HCT116 (cell line): ENCODE measurements at regions not wholly inside any gene's neighbourhood (a gene's known extent, or its start where the extent isn't known, plus 50 kb on each side); places are given as distances from the start of the nearest gene placed in this dataset.

ENCODE experiments used
- ATAC-seq: fragments of 200-7000 bp; cut with Tn5 transposase; 2 replicates; pipeline ENCODE4 v1.9.1; 2020; ENCODE audit warnings: mild to moderate bottlenecking, moderate library complexity
- BruUV-seq: library from RNA; stranded (reverse); fragments of 400-500 nt; replicated peaks from 2 replicates; lab custom pipeline; 2021; lab: Mats Ljungman, UMichigan
- CTCF ChIA-PET: fragments of 300-600 bp; sonication (Branson Sonifier 250); formaldehyde crosslinking; loops from one replicate; lab custom pipeline; 2021; ENCODE audit warnings: antibody characterized with exemption; lab: Charles Lee
- POLR2A ChIA-PET: fragments of 300-600, 350-600 bp; sonication (Branson Sonifier 250); formaldehyde crosslinking; loops from one replicate; lab custom pipeline; 2021; ENCODE audit warnings: antibody characterized with exemption; lab: Charles Lee
- RAD21 ChIA-PET, 2 experiments: fragments of 300-600 bp; sonication (Branson Sonifier 250); formaldehyde crosslinking; loops; one replicate each; lab custom pipeline; 2023; ENCODE audit warnings: low total read pairs in 2 of 2; ENCODE audit not compliant: uncharacterized antibody in 2 of 2, unreplicated experiment in 2 of 2, low non-redundant PET in 1 of 2; lab: Charles Lee
- DNase-seq: peaks from one replicate; pipeline ENCODE4 v3.0.0-alpha.2; 2010; ENCODE audit warnings: low read depth, low spot score
- H2AFZ ChIP-seq: fragments of 200-600 bp; shearing (Covaris generic), sonication (generic); 2 replicates; pipeline ENCODE4 v1.6.1; 2017; ENCODE audit warnings: low read depth, mixed run types, mixed read lengths, antibody characterized with exemption, low read length; ENCODE audit not compliant: poor library complexity, severe bottlenecking
- H3K27ac ChIP-seq: 2 replicates; pipeline ENCODE4 v1.5.1; 2012; ENCODE audit warnings: low read depth, low read length
- H3K27me3 ChIP-seq: fragments of 200-600 bp; sonication (generic); 2 replicates; pipeline ENCODE4 v1.6.1; 2016; ENCODE audit warnings: mixed run types, low read length, mixed read lengths; ENCODE audit not compliant: insufficient read depth
- H3K36me3 ChIP-seq, 2 experiments: fragments of 200-500 bp in 1 of 2; fragments of 200-600 bp in 1 of 2; sonication (Bioruptor generic) in 1 of 2; sonication (generic) in 1 of 2; 2 replicates each; pipeline versions ENCODE4 v1.5.1 to v1.6.1; 2014 to 2016; ENCODE audit warnings: low read length in 2 of 2, inconsistent platforms in 1 of 2, mixed read lengths in 1 of 2, mixed run types in 1 of 2; ENCODE audit not compliant: insufficient read depth in 2 of 2, control insufficient read depth in 1 of 2
- H3K4me1 ChIP-seq, 2 experiments: fragments of 200-600 bp in 1 of 2; sonication (generic) in 1 of 2; 2 replicates each; pipeline versions ENCODE4 v1.5.1 to v1.6.1; 2012 to 2017; ENCODE audit warnings: low read length in 2 of 2, inconsistent platforms in 1 of 2, mild to moderate bottlenecking in 1 of 2, mixed read lengths in 1 of 2, mixed run types in 1 of 2, moderate library complexity in 1 of 2; ENCODE audit not compliant: insufficient read depth in 2 of 2, control insufficient read depth in 1 of 2
- H3K4me2 ChIP-seq: fragments of 200-600 bp; sonication (generic); 2 replicates; pipeline ENCODE4 v1.6.1; 2017; ENCODE audit warnings: mixed run types, low read length, mixed read lengths
- H3K4me3 ChIP-seq, 2 experiments: fragments of 200-600 bp in 1 of 2; sonication (generic) in 1 of 2; replicated peaks in 1 of 2; 2 replicates each; pipeline ENCODE4 v1.5.1; 2011 to 2016; ENCODE audit warnings: low read length in 2 of 2, control low read depth in 1 of 2, low read depth in 1 of 2, mild to moderate bottlenecking in 1 of 2, mixed read lengths in 1 of 2, mixed run types in 1 of 2
- H3K79me2 ChIP-seq: fragments of 200-600 bp; sonication (generic); 2 replicates; pipeline ENCODE4 v1.6.1; 2017; ENCODE audit warnings: mild to moderate bottlenecking, mixed run types, low read length, moderate library complexity, mixed read lengths; ENCODE audit not compliant: insufficient read depth
- H3K9ac ChIP-seq: fragments of 200-600 bp; sonication (generic); 2 replicates; pipeline ENCODE4 v1.6.1; 2016; ENCODE audit warnings: low read length, mixed read lengths
- H3K9me2 ChIP-seq: fragments of 200-600 bp; sonication (generic), shearing (Covaris generic); 2 replicates; pipeline ENCODE4 v1.6.1; 2017; ENCODE audit warnings: mixed run types, mild to moderate bottlenecking, moderate library complexity; ENCODE audit not compliant: insufficient read depth
- H3K9me3 ChIP-seq, 2 experiments: fragments of 200-500 bp in 1 of 2; fragments of 200-600 bp in 1 of 2; sonication (Bioruptor generic) in 1 of 2; sonication (generic) in 1 of 2; 2 replicates each; pipeline ENCODE4 v1.6.1; 2014 to 2017; ENCODE audit warnings: low read length in 2 of 2, mixed read lengths in 2 of 2, inconsistent platforms in 1 of 2, low read depth in 1 of 2, mild to moderate bottlenecking in 1 of 2, mixed run types in 1 of 2, moderate library complexity in 1 of 2; ENCODE audit not compliant: control insufficient read depth in 1 of 2, insufficient read depth in 1 of 2
- H4K20me1 ChIP-seq: fragments of 200-600 bp; sonication (generic), shearing (Covaris generic); 2 replicates; pipeline ENCODE4 v1.6.1; 2017; ENCODE audit warnings: mixed run types, mild to moderate bottlenecking, moderate library complexity; ENCODE audit not compliant: insufficient read depth
- ATF3 ChIP-seq: IDR thresholded peaks from 2 replicates; pipeline ENCODE4 v1.6.1; 2012
- CEBPB ChIP-seq: IDR thresholded peaks from 2 replicates; pipeline ENCODE4 v1.6.1; 2012; ENCODE audit warnings: low read depth
- ELF1 ChIP-seq: IDR thresholded peaks from 2 replicates; pipeline ENCODE4 v1.6.1; 2012; ENCODE audit warnings: low read depth, borderline replicate concordance
- EZH2phosphoT487 ChIP-seq: fragments of 200-600 bp; IDR thresholded peaks from 2 replicates; pipeline ENCODE4 v1.6.1; 2018; ENCODE audit warnings: antibody characterized with exemption, borderline replicate concordance
- FOSL1 ChIP-seq: IDR thresholded peaks from 2 replicates; pipeline ENCODE4 v1.6.1; 2012; ENCODE audit warnings: low read depth
- POLR2A ChIP-seq: IDR thresholded peaks from 2 replicates; pipeline ENCODE4 v1.7.0; 2011; ENCODE audit warnings: borderline replicate concordance; ENCODE audit not compliant: insufficient read depth, insufficient read length; ENCODE audit errors: extremely low read depth
- POLR2AphosphoS5 ChIP-seq: IDR thresholded peaks from 2 replicates; pipeline ENCODE4 v1.6.1; 2011; ENCODE audit warnings: mild to moderate bottlenecking, low read depth, low read length, moderate library complexity
- RAD21 ChIP-seq: IDR thresholded peaks from 2 replicates; pipeline ENCODE4 v1.6.1; 2012; ENCODE audit warnings: low read depth, mild to moderate bottlenecking
- REST ChIP-seq: IDR thresholded peaks from 2 replicates; pipeline ENCODE4 v1.6.1; 2012; ENCODE audit warnings: low read depth
- SP1 ChIP-seq: IDR thresholded peaks from 2 replicates; pipeline ENCODE4 v1.6.1; 2012; ENCODE audit warnings: low read depth
- YY1 ChIP-seq: IDR thresholded peaks from 2 replicates; pipeline ENCODE4 v1.6.1; 2011; ENCODE audit warnings: low read length, low read depth, moderate library complexity, mild to moderate bottlenecking; ENCODE audit not compliant: insufficient replicate concordance; ENCODE audit errors: extremely low read depth
- ZBTB33 ChIP-seq: IDR thresholded peaks from 2 replicates; pipeline ENCODE4 v1.6.1; 2011; ENCODE audit warnings: mild to moderate bottlenecking, low read length, moderate library complexity; ENCODE audit not compliant: insufficient replicate concordance; ENCODE audit errors: extremely low read depth
- ZNF274 ChIP-seq: fragments of 200-500 bp; sonication (Bioruptor generic); IDR thresholded peaks from 2 replicates; pipeline ENCODE4 v1.6.1; 2014; ENCODE audit warnings: mild to moderate bottlenecking, low read depth, low read length, inconsistent platforms
- intact Hi-C: fragments of 100-400 bp; cut with micrococcal nuclease; formaldehyde crosslinking; loops from 2 replicates; pipeline ENCODE4 v1.10.0; 2022

- no peak for TF ChIP-seq REST
Measured at GRCh38 chr15:77901921-77902750, 175.4 kb downstream of the TBC1D2B start (continued).

- Histone ChIP-seq H3K9ac (no peak overlapping the region), H3K9me3 (no peaks in the 10 kb centered on the region), H3K4me2 (no peak overlapping the region), H3K4me1 (no peaks in the 10 kb centered on the region), H3K4me3 (no peak overlapping the region), H3K36me3 (no peaks in the 10 kb centered on the region), H3K9me2 (no peaks in the 10 kb centered on the region), H3K27me3 (no peaks in the 10 kb centered on the region), H3K79me2 (no peaks in the 10 kb centered on the region), H3K27ac (no peak overlapping the region), H4K20me1 (no peaks in the 10 kb centered on the region), H2AFZ (no peak overlapping the region)
- intact Hi-C loops, result no loop called here
- POLR2A ChIA-PET, result no interaction called here
- RAD21 ChIA-PET, result no interaction called here
- DNase-seq (no peak), ATAC-seq (no peak)
- no TSS peak for BruUV-seq
- CTCF ChIA-PET, result interaction anchor here (0.9 kb wide), 1 partner anchor 9 kb away, joined by 3 read pairs; no protein-coding TSS in a partner anchor
- TF ChIP-seq ELF1, result no peak
- no peak for TF ChIP-seq FOSL1
- TF ChIP-seq CEBPB, result no peak
- TF ChIP-seq ZNF274, result no peak
- no peak for TF ChIP-seq YY1
- no peak for TF ChIP-seq EZH2phosphoT487
- TF ChIP-seq POLR2A, result no peak
- no peak for TF ChIP-seq RAD21
- TF ChIP-seq ZBTB33, result no peak
- TF ChIP-seq POLR2AphosphoS5, result no peak
- no peak for TF ChIP-seq ATF3
- TF ChIP-seq REST, result no peak
- no peak for TF ChIP-seq SP1
Measured at GRCh38 chr15:77901251-77901881, 176.1 kb downstream of the TBC1D2B start.
